Astrocyte (in vitro differentiated cells and primary cell): ENCODE measurements at regions not wholly inside any gene's neighbourhood (a gene's known extent, or its start where the extent isn't known, plus 50 kb on each side); places are given as distances from the start of the nearest gene placed in this dataset.
"Not testable (repeated sequence)": the region's sequence is repeated elsewhere in the genome, so short reads cannot be mapped to it uniquely, and the experiment has no call there.

ENCODE experiments used
- EZH2 ChIP-seq: IDR thresholded peaks from 2 replicates; pipeline ENCODE4 v1.6.1; 2012; ENCODE audit warnings: mild to moderate bottlenecking, low read length, inconsistent platforms; ENCODE audit not compliant: insufficient read depth
- TF ChIP-seq, protein P1 (sequence below): IDR thresholded peaks from 2 replicates; pipeline ENCODE4 v1.5.1; 2011; ENCODE audit warnings: low read depth, mild to moderate bottlenecking, inconsistent platforms, low read length, moderate library complexity; ENCODE audit not compliant: insufficient read depth

DNA sequence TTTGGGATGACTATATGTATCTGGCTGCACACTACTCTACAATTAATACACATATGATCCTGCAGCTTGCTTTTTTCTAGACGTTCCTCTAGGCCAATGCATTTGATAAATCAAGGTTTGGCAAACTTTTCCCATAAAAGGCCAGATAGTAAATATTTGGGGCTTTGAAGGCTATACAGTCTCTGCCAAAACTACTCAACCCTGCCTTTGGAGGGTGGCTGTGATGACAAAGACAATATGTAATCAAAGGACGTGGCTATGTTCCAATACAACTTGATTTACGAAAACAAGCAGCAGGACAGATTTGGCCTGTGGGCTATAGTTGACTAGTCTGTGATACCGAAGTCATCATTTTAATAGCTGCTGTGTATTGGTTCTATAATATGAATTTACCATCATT, 181.3 kb upstream of the NBPF12 start:
- TF ChIP-seq, protein P1, sequence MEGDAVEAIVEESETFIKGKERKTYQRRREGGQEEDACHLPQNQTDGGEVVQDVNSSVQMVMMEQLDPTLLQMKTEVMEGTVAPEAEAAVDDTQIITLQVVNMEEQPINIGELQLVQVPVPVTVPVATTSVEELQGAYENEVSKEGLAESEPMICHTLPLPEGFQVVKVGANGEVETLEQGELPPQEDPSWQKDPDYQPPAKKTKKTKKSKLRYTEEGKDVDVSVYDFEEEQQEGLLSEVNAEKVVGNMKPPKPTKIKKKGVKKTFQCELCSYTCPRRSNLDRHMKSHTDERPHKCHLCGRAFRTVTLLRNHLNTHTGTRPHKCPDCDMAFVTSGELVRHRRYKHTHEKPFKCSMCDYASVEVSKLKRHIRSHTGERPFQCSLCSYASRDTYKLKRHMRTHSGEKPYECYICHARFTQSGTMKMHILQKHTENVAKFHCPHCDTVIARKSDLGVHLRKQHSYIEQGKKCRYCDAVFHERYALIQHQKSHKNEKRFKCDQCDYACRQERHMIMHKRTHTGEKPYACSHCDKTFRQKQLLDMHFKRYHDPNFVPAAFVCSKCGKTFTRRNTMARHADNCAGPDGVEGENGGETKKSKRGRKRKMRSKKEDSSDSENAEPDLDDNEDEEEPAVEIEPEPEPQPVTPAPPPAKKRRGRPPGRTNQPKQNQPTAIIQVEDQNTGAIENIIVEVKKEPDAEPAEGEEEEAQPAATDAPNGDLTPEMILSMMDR: not testable (repeated sequence)
- TF ChIP-seq EZH2: not testable (repeated sequence)
